Stomach (tissue), 8 donors: ENCODE measurements at regions not wholly inside any gene's neighbourhood (a gene's known extent, or its start where the extent isn't known, plus 50 kb on each side); places are given as distances from the start of the nearest gene placed in this dataset.

ENCODE experiments used
- DNase-seq, 2 donors: peaks; one replicate each; pipeline versions ENCODE4 v3.0.0 to v3.0.0-alpha.2; 2013 to 2019
- H3K27ac ChIP-seq, 5 donors: fragments of 200-600 bp in 4 of 5; sonication (generic) in 4 of 5; one replicate each; pipeline ENCODE4 v1.5.1; 2013 to 2019; ENCODE audit warnings: mild to moderate bottlenecking in 1 of 5, moderate library complexity in 1 of 5
- H3K27me3 ChIP-seq, 3 donors: fragments of 200-600 bp; sonication (generic); one replicate each; pipeline ENCODE4 v1.5.1; 2017 to 2019; ENCODE audit warnings: mixed run types in 1 of 3
- H3K36me3 ChIP-seq, 4 donors: fragments of 200-600 bp; sonication (generic); 1 replicate in 3 of 4; 2 replicates in 1 of 4; pipeline ENCODE4 v1.5.1; 2016 to 2019
- H3K4me1 ChIP-seq, 4 donors: fragments of 200-600 bp; sonication (generic); one replicate each; pipeline ENCODE4 v1.5.1; 2016 to 2019
- H3K4me3 ChIP-seq, 4 donors: fragments of 200-600 bp; sonication (generic) in 3 of 4; one replicate each; pipeline ENCODE4 v1.5.1; 2016 to 2019; ENCODE audit warnings: mild to moderate bottlenecking in 1 of 4
- H3K9me3 ChIP-seq, 4 donors: fragments of 200-600 bp; sonication (generic); one replicate each; pipeline ENCODE4 v1.5.1; 2016 to 2019
- EP300 ChIP-seq: sonication (generic); formaldehyde crosslinking; IDR thresholded peaks from one replicate; pipeline ENCODE4 v1.6.1; 2017; ENCODE audit warnings: antibody characterized with exemption
- POLR2A ChIP-seq, 4 donors: fragments of 450-650 bp; IDR thresholded peaks; one replicate each; pipeline ENCODE4 v1.6.1; 2016; ENCODE audit warnings: antibody characterized with exemption in 4 of 4, control low read depth in 2 of 4, mild to moderate bottlenecking in 1 of 4, moderate library complexity in 1 of 4
- POLR2AphosphoS5 ChIP-seq, 3 donors: sonication (generic); formaldehyde crosslinking; IDR thresholded peaks; one replicate each; pipeline ENCODE4 v1.6.1; 2016; ENCODE audit warnings: antibody characterized with exemption in 3 of 3
- WGBS, 5 donors: extraction: QIAGEN DNeasy Blood & Tissue Kit in 3 of 5; methylation state at CpG; one replicate each; pipeline versions ENCODE4 v1.1.5 to v1.1.7; 2013 to 2018; 5-methylcytosine and 5-hydroxymethylcytosine counted together
- intact Hi-C: fragments of 100-400 bp; cut with DNase I; formaldehyde crosslinking; loops from one replicate; pipeline ENCODE4 v1.15.1; 2023; ENCODE audit warnings: low total_unique reads
- TF ChIP-seq, protein P1 (sequence below), 7 experiments: fragments of 450-650 bp in 4 of 7; fragments of 200-600 bp in 3 of 7; sonication (generic) in 3 of 7; IDR thresholded peaks; one replicate each; pipeline ENCODE4 v1.5.1; 2016 to 2019; ENCODE audit warnings: antibody characterized with exemption in 7 of 7, control low read depth in 2 of 7, mild to moderate bottlenecking in 1 of 7
- donor health status: healthy with polysubstance abuse.
- donor health status: Bipolar disorder and iron deficiency.
- donor health status: healthy.

DNA sequence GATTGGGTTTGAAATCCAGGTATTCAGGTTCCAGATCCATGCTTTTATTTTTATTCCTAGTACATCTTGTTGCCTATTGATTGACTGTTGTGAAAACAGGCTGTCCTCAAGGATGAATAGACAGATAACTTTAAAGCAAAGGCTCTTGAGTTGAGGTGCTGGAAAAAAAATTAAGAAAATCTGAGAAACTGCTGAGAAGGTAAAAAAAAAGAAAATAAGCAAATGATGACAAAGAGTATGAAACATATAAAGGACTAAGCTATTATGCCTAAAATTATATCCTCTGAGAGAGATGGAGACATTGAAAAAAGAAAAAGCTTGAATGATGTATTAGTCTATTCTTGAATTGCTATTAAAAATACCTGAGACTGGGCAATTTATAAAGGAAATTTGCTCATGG lies 392.3 kb upstream of the RGS17 start:
- H3K4me1 ChIP-seq, result no peaks in the 10 kb centered on the region
- intact Hi-C loops, result no loop called here
- H3K27me3 ChIP-seq, result no peaks in the 10 kb centered on the region
- H3K9me3 ChIP-seq, result peaks cover 0 to 10% (median 4%) of the 10 kb centered on the region in 4 donors
- H3K4me3 ChIP-seq, result no peak overlapping the region
- no peak overlapping the region for H3K27ac ChIP-seq
- DNase-seq, result no peak
- H3K36me3 ChIP-seq, result no peaks in the 10 kb centered on the region
- TF ChIP-seq EP300, result no peak
- TF ChIP-seq POLR2A (IDR thresholded peaks at IDR 0.05), result no peak
- no peak for TF ChIP-seq POLR2AphosphoS5 (IDR thresholded peaks at IDR 0.05)
- TF ChIP-seq, protein P1, sequence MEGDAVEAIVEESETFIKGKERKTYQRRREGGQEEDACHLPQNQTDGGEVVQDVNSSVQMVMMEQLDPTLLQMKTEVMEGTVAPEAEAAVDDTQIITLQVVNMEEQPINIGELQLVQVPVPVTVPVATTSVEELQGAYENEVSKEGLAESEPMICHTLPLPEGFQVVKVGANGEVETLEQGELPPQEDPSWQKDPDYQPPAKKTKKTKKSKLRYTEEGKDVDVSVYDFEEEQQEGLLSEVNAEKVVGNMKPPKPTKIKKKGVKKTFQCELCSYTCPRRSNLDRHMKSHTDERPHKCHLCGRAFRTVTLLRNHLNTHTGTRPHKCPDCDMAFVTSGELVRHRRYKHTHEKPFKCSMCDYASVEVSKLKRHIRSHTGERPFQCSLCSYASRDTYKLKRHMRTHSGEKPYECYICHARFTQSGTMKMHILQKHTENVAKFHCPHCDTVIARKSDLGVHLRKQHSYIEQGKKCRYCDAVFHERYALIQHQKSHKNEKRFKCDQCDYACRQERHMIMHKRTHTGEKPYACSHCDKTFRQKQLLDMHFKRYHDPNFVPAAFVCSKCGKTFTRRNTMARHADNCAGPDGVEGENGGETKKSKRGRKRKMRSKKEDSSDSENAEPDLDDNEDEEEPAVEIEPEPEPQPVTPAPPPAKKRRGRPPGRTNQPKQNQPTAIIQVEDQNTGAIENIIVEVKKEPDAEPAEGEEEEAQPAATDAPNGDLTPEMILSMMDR (IDR thresholded peaks at IDR 0.05), result no peak

- Histone ChIP-seq H3K9me3 (no peaks in the 10 kb centered on the region), H3K4me1 (no peaks in the 10 kb centered on the region), H3K27me3 (no peaks in the 10 kb centered on the region), H3K4me3 (no peak overlapping the region), H3K27ac (no peak overlapping the region), H3K36me3 (no peaks in the 10 kb centered on the region)
- WGBS, 5 donors, result 18 to 27% (median 25%) methylated on average over 2 of the region's 2 CpGs
- DNase-seq, result peak in 1 of 2 donors; percentile 41
- intact Hi-C loops, result loop anchor here (5.0 kb wide), 1 partner anchor 480 kb away; no protein-coding TSS in a partner anchor
- TF ChIP-seq POLR2AphosphoS5 (IDR thresholded peaks at IDR 0.05), result no peak
- TF ChIP-seq, protein P1 (IDR thresholded peaks at IDR 0.05), result peak in 5 of 7 experiments; percentile 31 to 57 (median 39)
These were observed 380.9 kb upstream of the RGS17 start for GRCh38 chr6:153511896-153512496.

DNA sequence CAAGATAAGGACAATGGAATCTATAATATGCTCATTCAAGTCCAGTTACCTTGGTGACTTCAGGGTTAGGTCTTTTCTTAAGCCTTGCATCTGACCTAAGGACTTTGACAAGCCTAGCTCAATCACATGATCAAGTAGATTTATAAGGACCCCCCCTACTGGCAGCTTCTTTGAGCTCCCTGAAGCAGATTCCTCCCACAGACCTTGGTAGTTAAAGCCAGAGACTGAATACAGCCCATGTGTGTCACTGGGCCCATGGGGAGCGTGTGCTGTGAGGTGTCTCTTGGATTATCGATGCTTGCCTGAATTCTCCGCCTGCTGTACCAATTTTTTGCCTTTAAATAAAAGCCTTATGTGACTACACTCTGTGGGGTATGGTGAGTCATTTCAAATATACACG lies 372.7 kb upstream of the RGS17 start:
- intact Hi-C loops, result no loop called here
- TF ChIP-seq POLR2AphosphoS5 (IDR thresholded peaks at IDR 0.05), result no peak
- TF ChIP-seq POLR2A (IDR thresholded peaks at IDR 0.05), result no peak
- TF ChIP-seq, protein P1 (IDR thresholded peaks at IDR 0.05), result no peak
- TF ChIP-seq EP300, result no peak
- Histone ChIP-seq H3K4me1 (no peaks in the 10 kb centered on the region), H3K9me3 (peaks cover 0 to 3% (median 0%) of the 10 kb centered on the region in 4 donors), H3K27ac (no peak overlapping the region), H3K4me3 (no peak overlapping the region), H3K36me3 (no peaks in the 10 kb centered on the region), H3K27me3 (no peaks in the 10 kb centered on the region)
- 87 to 95% (median 93%) methylated on average over 4 of the region's 4 CpGs for whole genome bisulfite sequencing, 5 donors
- DNase-seq, result no peak

- intact Hi-C loops, result no loop called here
- WGBS, 5 donors, result 61 to 85% (median 71%) methylated on average over 2 of the region's 2 CpGs
These were observed 362.4 kb upstream of the RGS17 start for GRCh38 chr6:153493501-153493900.

More at GRCh38 chr6:153493501-153493900, 362.4 kb upstream of the RGS17 start:
- no peaks in the 10 kb centered on the region for H3K27me3 ChIP-seq
- H3K4me1 ChIP-seq, result no peaks in the 10 kb centered on the region
- peaks cover 0 to 9% (median 1%) of the 10 kb centered on the region in 4 donors for H3K9me3 ChIP-seq
- H3K27ac ChIP-seq, result no peak overlapping the region
- TF ChIP-seq, protein P1 (IDR thresholded peaks at IDR 0.05), result no peak
- TF ChIP-seq POLR2A (IDR thresholded peaks at IDR 0.05) (no peak), EP300 (no peak), POLR2AphosphoS5 (IDR thresholded peaks at IDR 0.05) (no peak)
- DNase-seq, result no peak
- no peak overlapping the region for H3K4me3 ChIP-seq
- no peaks in the 10 kb centered on the region for H3K36me3 ChIP-seq
